ENCODE measurements at regions not wholly inside any gene's neighbourhood (a gene's known extent, or its start where the extent isn't known, plus 50 kb on each side); places are given as distances from the start of the nearest gene placed in this dataset.

GRCh38 chr7:41167836-41168235 lies 535.1 kb downstream of the INHBA start:
- FAIRE-seq (no peak), DNase-seq (ENCODE audit: low read depth in 1 of 2, low spot score in 1 of 2) (no peak), ATAC-seq (no peak)
- H3K4me3 ChIP-seq = no peak overlapping the region
- no peak overlapping the region for H3K27ac ChIP-seq
- no peak overlapping the region for H3K4me2 ChIP-seq
- no peak for TF ChIP-seq HMGXB4 (CRISPR knock-in tag; IDR thresholded peaks at IDR 0.05; ENCODE audit: borderline replicate concordance)
- TF ChIP-seq CBX8 (IDR thresholded peaks at IDR 0.05) = no peak
- no peak for TF ChIP-seq REST (IDR thresholded peaks at IDR 0.05)
- no peak for TF ChIP-seq POLR2AphosphoS2 (conservative IDR thresholded peaks at IDR 0.05; ENCODE audit: low read length)
- no peaks in the 10 kb centered on the region for H3K9me3 ChIP-seq
- no peaks in the 10 kb centered on the region for H3K4me1 ChIP-seq
- CTCF ChIA-PET = no interaction called here
- WGBS (ENCODE audit: missing lambda C conversion rate) = 3% methylated on average over 2 of the region's 2 CpGs
- POLR2A ChIA-PET = no interaction called here

- H3K4me2 ChIP-seq = no peak overlapping the region
- no peak overlapping the region for H3K27ac ChIP-seq
- no peak overlapping the region for H3K4me3 ChIP-seq
- ChIA-PET POLR2A (no interaction called here), CTCF (no interaction called here)
- no peak for ATAC-seq
- H3K4me1 ChIP-seq = no peaks in the 10 kb centered on the region
- TF ChIP-seq RCOR1 (IDR thresholded peaks at IDR 0.05; ENCODE audit: low read depth, low read length) = no peak
- TF ChIP-seq BHLHE40 (IDR thresholded peaks at IDR 0.05; ENCODE audit: low read depth, low read length) = no peak
- TF ChIP-seq SREBF2 (IDR thresholded peaks at IDR 0.05) = no peak
- no peak for TF ChIP-seq ZC3H11A (IDR thresholded peaks at IDR 0.05)
- no peak for TF ChIP-seq MYC (IDR thresholded peaks at IDR 0.05; ENCODE audit: borderline replicate concordance, low read length)
- no peak for TF ChIP-seq REST (IDR thresholded peaks at IDR 0.05)
- TF ChIP-seq E2F6 (IDR thresholded peaks at IDR 0.05; ENCODE audit: borderline replicate concordance, low read depth) = no peak
- TF ChIP-seq FOXS1 (CRISPR knock-in tag; IDR thresholded peaks at IDR 0.05) = no peak
- no peak for TF ChIP-seq ZNF302 (CRISPR knock-in tag; IDR thresholded peaks at IDR 0.05)
- no peak for TF ChIP-seq CHD2 (IDR thresholded peaks at IDR 0.05; ENCODE audit: low read length, partially characterized antibody)
- no peak for TF ChIP-seq PBX3 (IDR thresholded peaks at IDR 0.05)
- no peak for TF ChIP-seq TFCP2L1 (CRISPR knock-in tag; IDR thresholded peaks at IDR 0.05)
- no peak for TF ChIP-seq MAX (IDR thresholded peaks at IDR 0.05)
- TF ChIP-seq ZSCAN20 (CRISPR knock-in tag; IDR thresholded peaks at IDR 0.05) = no peak
- no peak for TF ChIP-seq EHMT2 (IDR thresholded peaks at IDR 0.05; ENCODE audit: low read depth)
- 50% methylated on average over 2 of the region's 2 CpGs for WGBS (ENCODE audit: missing lambda C conversion rate)
- FAIRE-seq = no peak
- no peaks in the 10 kb centered on the region for H3K9me3 ChIP-seq
- DNase-seq (ENCODE audit: low read depth in 1 of 2, low spot score in 1 of 2) = no peak
Observed at GRCh38 chr7:41164440-41164839, 538.5 kb downstream of the INHBA start.

Measured in A549 (cell line).